ENCODE measurements at regions not wholly inside any gene's neighbourhood (a gene's known extent, or its start where the extent isn't known, plus 50 kb on each side); places are given as distances from the start of the nearest gene placed in this dataset.

DNA sequence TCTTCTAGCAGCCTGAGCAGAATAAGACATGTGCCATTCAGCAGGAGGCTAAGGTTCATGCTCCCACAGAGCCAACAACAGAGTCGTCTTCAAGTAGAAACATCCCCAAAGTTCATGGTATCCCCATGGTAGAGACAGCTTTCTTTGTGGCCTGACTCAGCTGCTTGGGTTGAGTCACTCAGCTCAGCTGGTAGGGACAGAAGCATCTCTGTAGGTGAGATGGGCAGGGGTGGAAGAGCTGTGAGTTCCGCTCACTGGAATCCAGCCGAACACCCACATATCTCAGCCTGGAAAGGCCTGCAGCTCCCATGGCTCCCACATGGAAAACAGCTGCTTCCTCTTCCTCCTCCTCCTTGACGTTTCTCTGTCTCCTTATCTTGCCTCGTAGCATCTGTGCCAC, 792.7 kb downstream of the RNF144A start:
- Histone ChIP-seq H3K27me3 (replicated peaks; ENCODE audit: insufficient read depth) (no peaks in the 10 kb centered on the region), H3K36me3 (no peaks in the 10 kb centered on the region), H3K9me3 (no peaks in the 10 kb centered on the region), H3K27ac (no peak overlapping the region), H3K4me3 (no peak overlapping the region), H3K4me1 (ENCODE audit: control insufficient read depth in 1 of 2, low read depth in 2 of 2) (no peaks in the 10 kb centered on the region)
- DNase-seq (ENCODE audit: low spot score) (no peak), ATAC-seq (ENCODE audit: insufficient number of reproducible peaks, low FRiP score, low read depth) (no peak)
- TF ChIP-seq, protein P1, sequence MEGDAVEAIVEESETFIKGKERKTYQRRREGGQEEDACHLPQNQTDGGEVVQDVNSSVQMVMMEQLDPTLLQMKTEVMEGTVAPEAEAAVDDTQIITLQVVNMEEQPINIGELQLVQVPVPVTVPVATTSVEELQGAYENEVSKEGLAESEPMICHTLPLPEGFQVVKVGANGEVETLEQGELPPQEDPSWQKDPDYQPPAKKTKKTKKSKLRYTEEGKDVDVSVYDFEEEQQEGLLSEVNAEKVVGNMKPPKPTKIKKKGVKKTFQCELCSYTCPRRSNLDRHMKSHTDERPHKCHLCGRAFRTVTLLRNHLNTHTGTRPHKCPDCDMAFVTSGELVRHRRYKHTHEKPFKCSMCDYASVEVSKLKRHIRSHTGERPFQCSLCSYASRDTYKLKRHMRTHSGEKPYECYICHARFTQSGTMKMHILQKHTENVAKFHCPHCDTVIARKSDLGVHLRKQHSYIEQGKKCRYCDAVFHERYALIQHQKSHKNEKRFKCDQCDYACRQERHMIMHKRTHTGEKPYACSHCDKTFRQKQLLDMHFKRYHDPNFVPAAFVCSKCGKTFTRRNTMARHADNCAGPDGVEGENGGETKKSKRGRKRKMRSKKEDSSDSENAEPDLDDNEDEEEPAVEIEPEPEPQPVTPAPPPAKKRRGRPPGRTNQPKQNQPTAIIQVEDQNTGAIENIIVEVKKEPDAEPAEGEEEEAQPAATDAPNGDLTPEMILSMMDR (IDR thresholded peaks at IDR 0.05), result no peak

DNA sequence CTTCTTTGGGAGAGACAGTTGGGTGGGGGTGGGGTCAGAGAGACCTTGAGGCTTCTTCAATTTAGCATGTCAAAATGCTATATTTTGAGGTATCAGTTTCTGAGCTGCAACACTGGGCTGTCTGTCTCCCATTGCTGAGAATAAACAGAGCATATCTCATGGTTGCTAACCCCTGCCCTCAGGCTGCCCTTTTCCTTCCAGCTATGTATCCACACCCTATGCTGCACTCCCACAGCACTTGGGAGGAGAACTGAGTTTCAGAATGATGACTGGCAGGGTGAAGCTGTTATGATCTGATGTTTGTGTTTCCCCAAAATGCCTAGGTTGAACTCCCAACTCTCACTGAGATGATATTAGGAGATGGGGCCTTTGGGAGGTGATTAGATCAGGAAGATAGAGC, 794.0 kb downstream of the RNF144A start:
- no peaks in the 10 kb centered on the region for H3K36me3 ChIP-seq
- no peak for DNase-seq (ENCODE audit: low spot score)
- no peaks in the 10 kb centered on the region for H3K9me3 ChIP-seq
- no peak overlapping the region for H3K27ac ChIP-seq
- H3K27me3 ChIP-seq (replicated peaks; ENCODE audit: insufficient read depth), result no peaks in the 10 kb centered on the region
- H3K4me1 ChIP-seq (ENCODE audit: control insufficient read depth in 1 of 2, low read depth in 2 of 2), result no peaks in the 10 kb centered on the region
- TF ChIP-seq, protein P1 (IDR thresholded peaks at IDR 0.05), result no peak
- no peak overlapping the region for H3K4me3 ChIP-seq
- no peak for ATAC-seq (ENCODE audit: insufficient number of reproducible peaks, low FRiP score, low read depth)

DNA sequence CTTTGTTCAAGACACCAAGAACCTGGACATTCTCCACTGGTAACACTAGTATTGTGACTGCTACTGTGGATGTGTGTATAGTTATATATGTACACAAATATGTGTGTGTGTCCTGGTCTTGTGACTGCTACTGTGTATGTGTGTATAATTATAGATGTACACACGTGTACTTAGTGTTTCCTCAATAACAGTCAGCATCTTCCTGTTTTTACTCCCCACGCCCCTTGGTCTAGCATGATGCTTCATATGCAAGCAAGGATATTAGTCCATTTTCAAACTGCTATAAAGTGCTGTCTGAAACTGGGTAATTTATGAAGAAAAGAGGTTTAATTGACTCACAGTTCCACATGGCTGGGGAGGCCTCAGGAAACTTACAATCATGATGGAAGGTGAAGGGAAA, 802.7 kb downstream of the RNF144A start:
- no peak for DNase-seq (ENCODE audit: low spot score)
- no peak overlapping the region for H3K27ac ChIP-seq
- no peaks in the 10 kb centered on the region for H3K36me3 ChIP-seq
- peaks cover 0 to 10% of the 10 kb centered on the region in 2 donors for H3K4me1 ChIP-seq (ENCODE audit: control insufficient read depth in 1 of 2, low read depth in 2 of 2)
- no peak overlapping the region for H3K4me3 ChIP-seq
- ATAC-seq (ENCODE audit: insufficient number of reproducible peaks, low FRiP score, low read depth), result no peak
- TF ChIP-seq, protein P1 (IDR thresholded peaks at IDR 0.05), result no peak
- no peaks in the 10 kb centered on the region for H3K9me3 ChIP-seq
- H3K27me3 ChIP-seq (replicated peaks; ENCODE audit: insufficient read depth), result no peaks in the 10 kb centered on the region

DNA sequence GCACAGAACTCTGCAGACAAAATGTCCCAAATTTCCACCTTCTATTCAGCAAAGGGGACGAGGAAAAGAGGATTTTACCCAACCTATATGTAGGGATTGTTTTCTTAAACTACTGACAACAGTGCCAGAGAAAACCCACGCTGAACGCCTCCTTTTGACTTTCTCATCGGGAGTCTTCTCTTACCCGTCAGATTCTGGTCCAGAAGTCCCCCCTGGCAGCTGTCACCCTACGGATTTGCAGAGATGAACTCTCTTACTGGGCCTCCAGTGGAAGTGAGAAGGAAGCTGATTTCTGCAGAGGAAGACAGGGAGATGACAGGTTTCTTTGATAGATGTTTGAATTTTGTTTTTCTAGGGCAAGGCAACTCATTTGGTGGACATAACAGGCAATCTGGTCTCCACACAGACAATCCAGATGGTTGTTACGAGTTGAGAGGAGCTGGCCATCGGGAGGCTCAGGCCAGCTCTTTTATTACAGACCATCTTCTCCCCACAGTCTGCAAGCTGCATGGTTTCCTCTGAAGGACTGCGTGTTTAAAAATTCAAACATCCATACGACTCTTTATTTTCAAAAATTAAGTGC, 804.3 kb downstream of the RNF144A start:
- Histone ChIP-seq H3K27ac (no peak overlapping the region), H3K9me3 (no peaks in the 10 kb centered on the region), H3K36me3 (no peaks in the 10 kb centered on the region), H3K4me3 (no peak overlapping the region), H3K27me3 (replicated peaks; ENCODE audit: insufficient read depth) (no peaks in the 10 kb centered on the region), H3K4me1 (ENCODE audit: control insufficient read depth in 1 of 2, low read depth in 2 of 2) (peaks cover 0 to 10% of the 10 kb centered on the region in 2 donors)
- ATAC-seq (ENCODE audit: insufficient number of reproducible peaks, low FRiP score, low read depth) (no peak), DNase-seq (ENCODE audit: low spot score) (no peak)
- TF ChIP-seq, protein P1 (IDR thresholded peaks at IDR 0.05), result no peak

DNA sequence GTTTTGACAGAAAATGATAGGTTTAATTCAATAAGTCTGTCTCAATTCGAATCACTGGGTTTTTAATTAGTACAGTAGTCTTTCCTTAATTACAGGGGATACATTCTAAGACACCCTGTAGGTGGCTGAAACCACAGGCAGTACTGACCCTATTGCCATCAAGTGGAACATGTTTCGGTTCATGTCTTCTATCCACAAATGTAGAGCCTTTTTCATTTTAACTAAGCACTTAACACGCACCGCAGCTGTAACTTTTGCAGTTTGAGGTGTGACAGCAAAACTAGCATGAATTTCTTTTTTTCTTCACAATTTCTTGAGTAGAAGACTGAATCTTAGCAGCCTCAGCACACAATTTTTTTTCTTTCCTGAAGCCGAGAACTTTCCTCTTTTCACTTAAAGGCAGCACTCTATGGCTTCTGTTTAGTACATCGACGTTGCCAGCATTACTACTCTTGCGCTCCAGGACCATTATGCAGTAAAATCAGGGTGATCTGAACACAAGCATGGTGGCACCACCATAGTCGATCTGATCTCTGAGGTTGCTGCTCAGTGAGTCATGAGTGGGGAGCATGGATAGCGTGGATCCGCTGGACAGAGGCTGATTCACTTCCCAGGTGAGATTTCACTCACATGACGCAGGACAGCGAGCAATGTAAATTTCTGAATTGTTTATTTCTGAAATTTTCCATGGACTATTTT, 805.1 kb downstream of the RNF144A start:
- DNase-seq (ENCODE audit: low spot score) (no peak), ATAC-seq (ENCODE audit: insufficient number of reproducible peaks, low FRiP score, low read depth) (no peak)
- Histone ChIP-seq H3K27ac (no peak overlapping the region), H3K4me1 (ENCODE audit: control insufficient read depth in 1 of 2, low read depth in 2 of 2) (peaks cover 0 to 10% of the 10 kb centered on the region in 2 donors), H3K9me3 (no peaks in the 10 kb centered on the region), H3K4me3 (no peak overlapping the region), H3K36me3 (no peaks in the 10 kb centered on the region), H3K27me3 (replicated peaks; ENCODE audit: insufficient read depth) (no peaks in the 10 kb centered on the region)
- TF ChIP-seq, protein P1 (IDR thresholded peaks at IDR 0.05), result no peak

Measured in thoracic aorta (tissue), 2 donors.